IMR-90 (cell line): ENCODE measurements at regions not wholly inside any gene's neighbourhood (a gene's known extent, or its start where the extent isn't known, plus 50 kb on each side); places are given as distances from the start of the nearest gene placed in this dataset.

Experiments
- ATAC-seq: fragments of 200-7000 bp; cut with Tn5 transposase; 2 replicates; pipeline ENCODE4 v1.9.1; 2020; ENCODE audit warnings: low read depth, mild to moderate bottlenecking, moderate library complexity
- BruUV-seq: library from RNA; stranded (reverse); fragments of 400-500 nt; replicated peaks from 2 replicates; lab custom pipeline; 2021; lab: Mats Ljungman, UMichigan
- CTCF ChIA-PET: fragments of 300-600 bp; formaldehyde crosslinking; extraction: SDS; loops from one replicate; lab custom pipeline; 2021; ENCODE audit warnings: antibody characterized with exemption; lab: Yijun Ruan, JAX
- POLR2A ChIA-PET: fragments of 300-600 bp; sonication (Branson Sonifier 250); formaldehyde crosslinking; loops from one replicate; lab custom pipeline; 2022; ENCODE audit warnings: antibody characterized with exemption; ENCODE audit not compliant: unreplicated experiment; lab: Charles Lee
- DNase-seq: peaks from one replicate; pipeline ENCODE4 v3.0.0; 2013
- H2AFZ ChIP-seq: replicated peaks from 2 replicates; pipeline ENCODE3; 2013; ENCODE audit warnings: low read length, mild to moderate bottlenecking; ENCODE audit not compliant: poor library complexity
- H2AK5ac ChIP-seq: 2 replicates; pipeline ENCODE4 v1.6.1; 2013; ENCODE audit warnings: low read depth, low read length, inconsistent platforms
- H2AK9ac ChIP-seq: replicated peaks from 2 replicates; pipeline ENCODE3; 2013; ENCODE audit warnings: mild to moderate bottlenecking, low read depth, low read length, moderate library complexity; ENCODE audit not compliant: poor library complexity
- H2BK120ac ChIP-seq: 2 replicates; pipeline ENCODE4 v1.6.1; 2013; ENCODE audit warnings: low read depth, low read length, inconsistent platforms
- H2BK15ac ChIP-seq: 3 replicates; pipeline ENCODE4 v1.6.1; 2013; ENCODE audit warnings: low read depth, low read length, inconsistent platforms
- H2BK20ac ChIP-seq: 2 replicates; pipeline ENCODE4 v1.6.1; 2013; ENCODE audit warnings: low read depth, mild to moderate bottlenecking, inconsistent platforms, low read length, moderate library complexity
- H2BK5ac ChIP-seq: 2 replicates; pipeline ENCODE4 v1.6.1; 2013; ENCODE audit warnings: mild to moderate bottlenecking, low read depth, low read length, inconsistent platforms; ENCODE audit not compliant: poor library complexity, severe bottlenecking
- H3K14ac ChIP-seq: replicated peaks from 2 replicates; pipeline ENCODE4 v1.6.1; 2013; ENCODE audit warnings: low read depth, low read length, inconsistent platforms
- H3K18ac ChIP-seq: 2 replicates; pipeline ENCODE4 v1.6.1; 2013; ENCODE audit warnings: low read depth, low read length, control low read depth
- H3K23ac ChIP-seq: 2 replicates; pipeline ENCODE4 v1.6.1; 2013; ENCODE audit warnings: low read depth, low read length, inconsistent platforms
- H3K27ac ChIP-seq: 2 replicates; pipeline ENCODE4 v1.5.1; 2013; ENCODE audit warnings: mild to moderate bottlenecking, control low read depth, low read length; ENCODE audit not compliant: insufficient read depth
- H3K27me3 ChIP-seq: 2 replicates; pipeline ENCODE4 v1.6.1; 2013; ENCODE audit warnings: low read length; ENCODE audit not compliant: control insufficient read depth, insufficient read depth
- H3K36me3 ChIP-seq: 2 replicates; pipeline ENCODE4 v1.6.1; 2013; ENCODE audit warnings: low read length, mixed read lengths; ENCODE audit not compliant: control insufficient read depth, insufficient read depth
- H3K4ac ChIP-seq: 2 replicates; pipeline ENCODE4 v1.6.1; 2013; ENCODE audit warnings: low read depth, low read length, inconsistent platforms
- H3K4me1 ChIP-seq: 2 replicates; pipeline ENCODE4 v1.6.1; 2013; ENCODE audit warnings: low read length, mixed read lengths; ENCODE audit not compliant: control insufficient read depth, insufficient read depth
- H3K4me2 ChIP-seq: 2 replicates; pipeline ENCODE4 v1.6.1; 2013; ENCODE audit warnings: low read depth, mild to moderate bottlenecking, control low read depth, low read length, moderate library complexity
- H3K4me3 ChIP-seq: 2 replicates; pipeline ENCODE4 v1.5.1; 2013; ENCODE audit warnings: low read depth, mild to moderate bottlenecking, control low read depth, low read length, moderate library complexity; ENCODE audit not compliant: insufficient read depth
- H3K56ac ChIP-seq: 2 replicates; pipeline ENCODE4 v1.6.1; 2013; ENCODE audit warnings: low read length, inconsistent platforms; ENCODE audit not compliant: insufficient read depth; ENCODE audit errors: extremely low read depth
- H3K79me1 ChIP-seq, 2 experiments: 2 replicates each; pipeline ENCODE4 v1.6.1; 2013; ENCODE audit warnings: low read length in 2 of 2, inconsistent platforms in 1 of 2, low read depth in 1 of 2
- H3K9ac ChIP-seq: 2 replicates; pipeline ENCODE4 v1.6.1; 2013; ENCODE audit warnings: low read depth, low read length, control low read depth
- H3K9me1 ChIP-seq: 2 replicates; pipeline ENCODE4 v1.6.1; 2013; ENCODE audit warnings: low read length, inconsistent platforms; ENCODE audit not compliant: insufficient read depth
- H3K9me3 ChIP-seq: 2 replicates; pipeline ENCODE4 v1.6.1; 2013; ENCODE audit warnings: low read length; ENCODE audit not compliant: control insufficient read depth, insufficient read depth
- H4K20me1 ChIP-seq: 2 replicates; pipeline ENCODE4 v1.6.1; 2013; ENCODE audit warnings: low read length, inconsistent platforms; ENCODE audit not compliant: insufficient read depth
- H4K5ac ChIP-seq: 2 replicates; pipeline ENCODE4 v1.6.1; 2013; ENCODE audit warnings: mild to moderate bottlenecking, low read depth, low read length, control low read depth
- H4K8ac ChIP-seq, 2 experiments: 2 replicates each; pipeline ENCODE4 v1.6.1; 2013; ENCODE audit warnings: low read depth in 2 of 2, low read length in 2 of 2, control low read depth in 1 of 2, inconsistent platforms in 1 of 2
- H4K91ac ChIP-seq: 2 replicates; pipeline ENCODE4 v1.6.1; 2013; ENCODE audit warnings: low read depth, low read length, inconsistent platforms; ENCODE audit not compliant: insufficient read depth
- BHLHE40 ChIP-seq: fragments of 150-350 bp; IDR thresholded peaks from 2 replicates; pipeline ENCODE4 v1.6.1; 2016; ENCODE audit warnings: mild to moderate bottlenecking, low read depth, low read length
- CEBPB ChIP-seq: IDR thresholded peaks from 2 replicates; pipeline ENCODE4 v1.6.1; 2012; ENCODE audit warnings: low read depth, low read length, improper control_type of control experiment
- CHD1 ChIP-seq: IDR thresholded peaks from 2 replicates; pipeline ENCODE4 v1.6.1; 2012; ENCODE audit warnings: low read depth, low read length, improper control_type of control experiment
- MAZ ChIP-seq: IDR thresholded peaks from 2 replicates; pipeline ENCODE4 v1.6.1; 2012; ENCODE audit warnings: low read depth, mild to moderate bottlenecking, low read length, improper control_type of control experiment, moderate library complexity, borderline replicate concordance
- MXI1 ChIP-seq: IDR thresholded peaks from 2 replicates; pipeline ENCODE4 v1.6.1; 2012; ENCODE audit warnings: low read depth, mild to moderate bottlenecking, low read length, moderate library complexity, borderline replicate concordance
- POLR2A ChIP-seq: IDR thresholded peaks from 2 replicates; pipeline ENCODE4 v1.6.1; 2012; ENCODE audit warnings: mild to moderate bottlenecking, low read depth, low read length
- RCOR1 ChIP-seq: IDR thresholded peaks from 2 replicates; pipeline ENCODE4 v1.6.1; 2012; ENCODE audit warnings: mild to moderate bottlenecking, low read length, improper control_type of control experiment; ENCODE audit not compliant: insufficient replicate concordance
- RFX5 ChIP-seq: IDR thresholded peaks from 2 replicates; pipeline ENCODE4 v1.8.0; 2012; ENCODE audit warnings: low read depth, mild to moderate bottlenecking, low read length, moderate library complexity
- WGBS, 2 experiments: methylation state at CpG; one replicate each; pipeline versions ENCODE4 v1.1.5 to v1.1.7; 2013; ENCODE audit warnings: missing lambda C conversion rate in 2 of 2; ENCODE audit not compliant: insufficient read length in 1 of 2; ENCODE audit errors: extremely low coverage in 2 of 2; 5-methylcytosine and 5-hydroxymethylcytosine counted together
- dilution Hi-C: fragments of 300-500 bp; cut with HindIII; formaldehyde crosslinking; loops from one replicate; pipeline ENCODE4 v1.14.3; 2018; ENCODE audit warnings: low sequenced_read_pairs; ENCODE audit not compliant: unreplicated experiment
- in situ Hi-C: fragments of 300-500 bp; cut with MboI; formaldehyde crosslinking; loops from 3 replicates; pipeline ENCODE4 v1.14.3; 2019; ENCODE audit warnings: low sequenced_read_pairs, inconsistent platforms, mixed read lengths
- intact Hi-C: fragments of 100-400 bp; cut with micrococcal nuclease; formaldehyde crosslinking; loops from 2 replicates; pipeline ENCODE4 v1.10.0; 2022
- TF ChIP-seq, protein P1 (sequence below): fragments of 150-350 bp; IDR thresholded peaks from 2 replicates; pipeline ENCODE4 v1.6.1; 2017; ENCODE audit warnings: mild to moderate bottlenecking, antibody characterized with exemption, low read length, low read depth
- TF ChIP-seq, protein P2 (sequence below): fragments of 150-350 bp; IDR thresholded peaks from 2 replicates; pipeline ENCODE4 v1.6.1; 2016; ENCODE audit warnings: low read depth, mild to moderate bottlenecking, low read length, moderate library complexity, borderline replicate concordance

DNA sequence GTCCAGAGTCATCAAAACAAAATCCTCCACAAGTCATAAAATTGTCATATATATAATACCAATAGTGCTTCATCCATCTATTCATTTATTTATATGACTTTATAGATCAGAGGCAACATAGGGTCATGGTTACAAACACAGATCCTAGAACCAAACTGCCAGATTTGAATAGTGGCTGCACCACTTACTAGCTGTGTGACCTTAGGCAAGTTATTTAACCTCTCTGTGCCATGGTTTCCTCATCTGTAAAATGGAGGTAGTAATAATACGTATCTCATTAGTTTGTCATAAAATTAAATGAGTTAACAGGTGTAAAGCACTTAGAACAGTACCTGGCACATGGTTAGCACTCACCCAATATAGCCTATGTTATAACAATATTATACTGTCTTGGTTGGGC, 58.9 kb upstream of the BZW1 start:
- Histone ChIP-seq H2BK20ac (no peak overlapping the region), H3K79me1 (no peaks in the 10 kb centered on the region), H4K91ac (no peak overlapping the region), H3K9me3 (no peaks in the 10 kb centered on the region), H3K4me3 (no peak overlapping the region), H2AFZ (no peak overlapping the region), H2BK5ac (no peak overlapping the region), H4K5ac (no peak overlapping the region), H3K27me3 (no peaks in the 10 kb centered on the region), H3K9me1 (peaks cover 13% of the 10 kb centered on the region), H4K20me1 (no peaks in the 10 kb centered on the region), H3K18ac (no peak overlapping the region), H2BK120ac (no peak overlapping the region), H3K4me2 (no peak overlapping the region), H3K4me1 (peaks cover 20% of the 10 kb centered on the region), H3K23ac (no peak overlapping the region), H3K36me3 (no peaks in the 10 kb centered on the region), H2BK15ac (no peak overlapping the region), H2AK5ac (no peak overlapping the region), H2AK9ac (no peak overlapping the region), H4K8ac (no peak overlapping the region), H3K56ac (no peak overlapping the region), H3K27ac (no peak overlapping the region), H3K4ac (no peak overlapping the region), H3K14ac (no peak overlapping the region), H3K9ac (no peak overlapping the region)
- intact Hi-C loops, result no loop called here
- DNase-seq, result no peak
- ChIA-PET CTCF (interaction anchor here (1.1 kb wide), 1 partner anchor 17 kb away, joined by 3 read pairs; no protein-coding TSS in a partner anchor), POLR2A (no interaction called here)
- dilution Hi-C loops, result no loop called here
- WGBS, 2 experiments, result no CpG with 5 or more reads among the region's 1 CpG
- no peak for ATAC-seq
- no peak for TF ChIP-seq RCOR1
- no peak for TF ChIP-seq RFX5
- TF ChIP-seq, protein P1, sequence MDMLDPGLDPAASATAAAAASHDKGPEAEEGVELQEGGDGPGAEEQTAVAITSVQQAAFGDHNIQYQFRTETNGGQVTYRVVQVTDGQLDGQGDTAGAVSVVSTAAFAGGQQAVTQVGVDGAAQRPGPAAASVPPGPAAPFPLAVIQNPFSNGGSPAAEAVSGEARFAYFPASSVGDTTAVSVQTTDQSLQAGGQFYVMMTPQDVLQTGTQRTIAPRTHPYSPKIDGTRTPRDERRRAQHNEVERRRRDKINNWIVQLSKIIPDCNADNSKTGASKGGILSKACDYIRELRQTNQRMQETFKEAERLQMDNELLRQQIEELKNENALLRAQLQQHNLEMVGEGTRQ, result no peak
- TF ChIP-seq MXI1, result no peak
- TF ChIP-seq POLR2A, result no peak
- TF ChIP-seq MAZ, result no peak
- no peak for TF ChIP-seq CEBPB
- TF ChIP-seq CHD1, result no peak
- TF ChIP-seq, protein P2, sequence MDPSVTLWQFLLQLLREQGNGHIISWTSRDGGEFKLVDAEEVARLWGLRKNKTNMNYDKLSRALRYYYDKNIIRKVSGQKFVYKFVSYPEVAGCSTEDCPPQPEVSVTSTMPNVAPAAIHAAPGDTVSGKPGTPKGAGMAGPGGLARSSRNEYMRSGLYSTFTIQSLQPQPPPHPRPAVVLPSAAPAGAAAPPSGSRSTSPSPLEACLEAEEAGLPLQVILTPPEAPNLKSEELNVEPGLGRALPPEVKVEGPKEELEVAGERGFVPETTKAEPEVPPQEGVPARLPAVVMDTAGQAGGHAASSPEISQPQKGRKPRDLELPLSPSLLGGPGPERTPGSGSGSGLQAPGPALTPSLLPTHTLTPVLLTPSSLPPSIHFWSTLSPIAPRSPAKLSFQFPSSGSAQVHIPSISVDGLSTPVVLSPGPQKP, result no peak
- TF ChIP-seq BHLHE40, result no peak
- in situ Hi-C loops, result no loop called here
- BruUV-seq, result no TSS peak
